HL-60 (cell line): ENCODE measurements at regions not wholly inside any gene's neighbourhood (a gene's known extent, or its start where the extent isn't known, plus 50 kb on each side); places are given as distances from the start of the nearest gene placed in this dataset.

ENCODE experiments used
- GABPA ChIP-seq: IDR thresholded peaks from 2 replicates; pipeline ENCODE4 v1.6.1; 2012; ENCODE audit warnings: low read depth
- TF ChIP-seq, protein P1 (sequence below): IDR thresholded peaks from one replicate; pipeline ENCODE4 v1.5.1; 2011; ENCODE audit warnings: low read length, control low read depth, inconsistent platforms; ENCODE audit not compliant: insufficient read depth

- TF ChIP-seq, protein P1, sequence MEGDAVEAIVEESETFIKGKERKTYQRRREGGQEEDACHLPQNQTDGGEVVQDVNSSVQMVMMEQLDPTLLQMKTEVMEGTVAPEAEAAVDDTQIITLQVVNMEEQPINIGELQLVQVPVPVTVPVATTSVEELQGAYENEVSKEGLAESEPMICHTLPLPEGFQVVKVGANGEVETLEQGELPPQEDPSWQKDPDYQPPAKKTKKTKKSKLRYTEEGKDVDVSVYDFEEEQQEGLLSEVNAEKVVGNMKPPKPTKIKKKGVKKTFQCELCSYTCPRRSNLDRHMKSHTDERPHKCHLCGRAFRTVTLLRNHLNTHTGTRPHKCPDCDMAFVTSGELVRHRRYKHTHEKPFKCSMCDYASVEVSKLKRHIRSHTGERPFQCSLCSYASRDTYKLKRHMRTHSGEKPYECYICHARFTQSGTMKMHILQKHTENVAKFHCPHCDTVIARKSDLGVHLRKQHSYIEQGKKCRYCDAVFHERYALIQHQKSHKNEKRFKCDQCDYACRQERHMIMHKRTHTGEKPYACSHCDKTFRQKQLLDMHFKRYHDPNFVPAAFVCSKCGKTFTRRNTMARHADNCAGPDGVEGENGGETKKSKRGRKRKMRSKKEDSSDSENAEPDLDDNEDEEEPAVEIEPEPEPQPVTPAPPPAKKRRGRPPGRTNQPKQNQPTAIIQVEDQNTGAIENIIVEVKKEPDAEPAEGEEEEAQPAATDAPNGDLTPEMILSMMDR: no peak
- TF ChIP-seq GABPA: no peak
Measured at GRCh38 chr4:15361529-15361928, 66.3 kb upstream of the C1QTNF7 start.
